GM19099 (cell line): ENCODE measurements at regions not wholly inside any gene's neighbourhood (a gene's known extent, or its start where the extent isn't known, plus 50 kb on each side); places are given as distances from the start of the nearest gene placed in this dataset.

Experiments
- POLR2A ChIP-seq: IDR thresholded peaks from 3 replicates; pipeline ENCODE4 v1.6.1; 2011; ENCODE audit warnings: low read depth; ENCODE audit not compliant: insufficient read length; ENCODE audit errors: extremely low read depth

GRCh38 chr1:23639460-23640095 is 52.0 kb upstream of the RPL11 start:
- TF ChIP-seq POLR2A: no peak

DNA sequence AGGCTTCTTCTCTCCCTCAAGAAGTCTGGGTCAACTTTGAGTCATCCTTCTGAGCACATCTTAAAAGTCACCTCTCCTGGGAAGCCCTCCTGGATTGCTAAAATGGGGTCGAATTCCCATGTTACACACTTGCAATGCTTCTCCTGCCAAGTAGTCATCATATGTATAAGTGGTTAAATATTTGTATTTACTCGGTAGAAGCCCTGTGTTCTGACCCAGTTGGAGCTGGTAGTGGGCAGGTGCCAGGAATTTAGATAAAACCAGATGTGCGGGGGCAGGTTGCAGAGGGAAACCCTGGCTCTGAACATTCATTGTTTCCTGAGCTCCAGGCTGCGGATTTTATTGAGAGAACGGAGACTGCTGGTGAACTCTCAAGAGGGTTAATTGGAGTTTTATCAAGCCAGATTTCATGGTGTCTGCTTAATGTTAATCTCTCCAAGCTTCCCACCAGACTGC is 52.8 kb upstream of the RPL11 start:
- no peak for TF ChIP-seq POLR2A

DNA sequence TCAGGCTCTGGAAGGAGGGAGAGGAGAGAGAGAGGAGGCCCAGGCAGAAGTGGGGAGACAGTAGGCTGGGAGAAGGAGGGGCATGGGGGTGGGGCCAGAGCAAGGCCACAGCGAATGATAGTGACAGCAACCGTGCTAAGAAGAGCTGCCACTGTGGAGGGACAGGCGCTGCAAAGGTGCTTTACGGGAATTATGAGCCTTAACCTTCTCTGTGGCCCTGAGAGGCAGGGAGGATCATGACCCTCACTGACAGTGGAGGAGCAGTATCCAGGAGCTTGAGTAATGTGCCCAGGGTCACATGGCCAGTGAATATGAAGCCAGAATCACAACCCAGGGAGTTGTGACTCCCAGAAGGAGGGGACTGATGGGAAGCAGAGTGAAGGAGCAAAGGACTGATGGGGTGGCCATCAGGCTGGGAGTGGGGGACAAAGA is 53.4 kb upstream of the RPL11 start:
- TF ChIP-seq POLR2A: no peak

DNA sequence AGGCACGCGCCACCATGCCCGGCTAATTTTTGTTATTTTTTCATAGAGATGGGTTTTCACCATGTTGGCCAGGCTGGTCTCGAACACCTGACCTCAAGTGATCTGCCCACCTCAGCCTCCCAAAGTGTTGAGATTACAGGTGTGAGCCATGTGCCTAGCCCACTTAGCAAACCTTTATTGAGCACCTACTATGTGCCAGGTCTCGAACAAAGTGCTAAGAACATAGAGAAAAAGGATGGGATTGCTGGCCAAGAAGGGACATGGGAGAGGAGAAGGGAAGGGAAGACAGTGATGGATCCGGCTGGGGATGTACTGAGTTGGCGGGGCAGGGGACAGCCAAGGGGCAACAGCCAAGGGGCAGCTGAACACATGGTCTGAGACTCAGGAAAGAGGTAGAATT is 55.6 kb upstream of the RPL11 start:
- no peak for TF ChIP-seq POLR2A

DNA sequence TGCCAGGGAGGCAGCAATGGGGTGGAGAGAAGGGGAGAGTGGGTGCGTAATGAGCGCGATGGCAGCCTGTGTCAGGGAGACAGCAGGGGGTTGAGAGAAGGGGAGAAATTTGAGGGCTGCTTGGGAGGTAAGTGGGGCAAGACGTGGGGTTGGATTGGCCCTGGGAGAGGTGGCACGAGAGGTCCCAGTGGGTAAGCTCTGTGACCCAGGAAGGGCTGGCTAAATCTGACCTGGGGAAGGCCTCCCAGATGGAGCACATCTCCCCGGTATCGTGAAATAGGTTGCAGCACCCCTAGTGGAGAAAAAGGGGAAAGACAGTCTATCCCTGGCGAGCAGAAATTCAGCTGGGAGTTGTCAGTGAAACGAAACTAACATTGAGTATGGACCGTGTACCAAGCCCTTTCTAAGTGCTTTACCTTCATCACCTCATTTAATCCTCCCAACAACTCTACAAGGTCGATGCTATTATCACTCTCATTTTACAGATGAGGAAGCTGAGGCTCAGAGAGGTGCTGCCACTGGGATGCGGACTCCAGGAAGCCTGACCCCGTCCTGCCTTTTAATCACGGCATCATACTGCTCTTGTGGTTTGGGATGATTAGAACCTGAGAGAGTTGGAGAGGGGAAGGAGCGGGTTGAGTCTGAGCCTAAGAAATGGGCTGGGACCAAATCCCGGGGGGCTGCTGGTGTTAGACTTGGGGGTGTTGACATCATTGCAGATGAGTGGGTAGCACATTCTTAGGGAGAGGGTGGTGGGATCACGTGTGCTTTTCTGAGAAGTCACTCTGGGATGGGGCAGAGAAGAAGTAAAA is 56.6 kb upstream of the RPL11 start:
- no peak for TF ChIP-seq POLR2A

- no peak for TF ChIP-seq POLR2A
These were observed 57.1 kb upstream of the RPL11 start for GRCh38 chr1:23634518-23634839.

DNA sequence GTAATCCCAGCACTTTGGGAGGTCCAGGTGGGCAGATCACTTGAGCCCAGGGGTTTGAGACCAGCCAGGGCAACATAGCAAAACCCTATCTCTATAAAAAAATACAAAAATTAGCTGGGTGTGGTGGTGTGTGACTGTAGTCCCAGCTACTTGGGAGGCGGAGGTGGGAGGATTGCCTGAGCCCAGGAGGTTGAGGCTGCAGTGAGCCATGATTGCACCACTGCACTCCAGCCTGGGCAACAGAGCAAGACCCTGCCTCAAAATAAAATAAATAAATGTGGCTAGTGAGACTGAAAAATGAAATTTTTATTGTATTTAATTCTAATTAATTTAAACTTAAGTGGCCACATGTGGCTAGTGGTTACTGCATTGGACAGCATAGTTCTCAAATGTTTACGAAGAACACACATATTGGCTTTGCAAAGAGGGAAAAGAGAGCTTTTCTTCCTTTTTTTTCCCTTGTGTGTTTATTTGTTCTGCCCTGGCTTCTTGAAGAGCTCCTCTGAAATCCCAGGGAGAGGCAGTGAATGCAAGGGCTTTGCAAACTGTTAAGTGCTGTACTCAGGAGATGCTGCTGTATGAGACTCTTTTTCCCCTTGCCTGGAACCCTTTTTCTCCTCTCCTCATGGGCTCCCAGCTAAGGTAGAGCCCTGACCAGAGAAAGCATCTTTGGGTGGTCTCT is 59.0 kb upstream of the RPL11 start:
- no peak for TF ChIP-seq POLR2A

GRCh38 chr1:23629708-23630290 is 61.8 kb upstream of the RPL11 start:
- TF ChIP-seq POLR2A: no peak

- no peak for TF ChIP-seq POLR2A
These were observed 62.6 kb upstream of the RPL11 start for GRCh38 chr1:23628951-23629387.

- no peak for TF ChIP-seq POLR2A
These were observed 64.4 kb upstream of the RPL11 start for GRCh38 chr1:23627069-23627735.

DNA sequence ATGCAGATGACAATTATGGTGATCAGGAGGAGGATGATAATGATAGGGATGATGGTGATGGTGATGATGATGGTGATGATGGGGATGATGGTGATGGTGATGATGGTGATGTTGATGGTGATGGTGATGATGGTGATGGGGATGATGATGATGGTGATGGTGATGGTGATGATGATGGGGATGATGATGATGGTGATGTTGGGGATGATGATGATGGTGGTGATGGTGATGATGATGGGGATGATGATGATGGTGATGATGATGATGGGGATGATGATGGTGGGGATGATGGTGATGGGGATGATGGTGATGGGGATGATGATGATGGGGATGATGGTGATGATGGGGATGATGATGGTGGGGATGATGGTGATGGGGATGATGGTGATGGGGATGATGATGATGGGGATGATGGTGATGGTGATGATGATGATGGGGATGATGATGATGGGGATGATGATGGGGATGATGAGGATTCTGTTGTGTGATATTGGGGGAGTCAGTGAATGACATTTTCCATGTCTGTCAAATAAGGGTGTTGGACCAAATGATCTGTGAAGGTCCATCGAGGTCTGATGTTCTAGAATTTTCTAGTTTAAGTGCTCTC is 65.6 kb upstream of the RPL11 start:
- TF ChIP-seq POLR2A: no peak

DNA sequence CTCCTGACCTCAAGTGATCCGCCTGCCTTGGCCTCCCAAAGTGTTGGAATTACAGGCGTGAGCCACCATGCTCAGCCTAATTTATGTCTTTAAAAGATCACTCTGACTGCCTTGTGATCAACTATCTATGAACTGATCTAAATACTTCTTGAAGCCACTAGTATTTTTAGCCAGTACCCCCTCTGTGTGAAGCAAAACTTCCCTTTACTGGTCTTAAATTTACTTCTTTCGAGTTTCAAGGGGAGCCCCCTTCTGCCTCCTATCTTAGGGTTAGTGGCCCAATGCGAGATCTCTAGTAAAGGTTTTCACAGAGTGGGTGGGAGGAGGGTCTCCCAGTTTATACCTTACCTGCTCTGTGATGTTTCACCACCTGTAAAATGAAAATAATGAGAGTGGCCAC is 66.1 kb upstream of the RPL11 start:
- no peak for TF ChIP-seq POLR2A

GRCh38 chr1:23624440-23624839 is 65.1 kb upstream of the ID3 start:
- no peak for TF ChIP-seq POLR2A

DNA sequence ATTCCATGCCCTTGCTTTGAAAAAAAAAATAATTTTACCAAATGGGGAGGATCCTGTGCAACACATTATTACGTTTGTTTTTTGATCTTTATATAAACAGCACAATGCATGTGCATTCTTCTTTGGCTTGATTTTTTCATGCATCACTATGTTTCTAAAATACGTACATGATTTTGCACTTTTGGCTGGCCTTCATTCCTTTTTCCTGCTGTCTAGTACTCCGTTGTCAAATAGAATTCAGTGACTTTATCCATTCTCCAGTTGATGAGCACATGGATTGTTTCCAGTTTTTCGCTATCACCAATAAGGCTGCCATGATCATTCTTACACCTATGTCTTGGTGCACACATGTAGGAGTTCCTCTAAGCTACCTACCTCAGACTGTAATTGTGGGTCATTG is 63.0 kb upstream of the ID3 start:
- no peak for TF ChIP-seq POLR2A

DNA sequence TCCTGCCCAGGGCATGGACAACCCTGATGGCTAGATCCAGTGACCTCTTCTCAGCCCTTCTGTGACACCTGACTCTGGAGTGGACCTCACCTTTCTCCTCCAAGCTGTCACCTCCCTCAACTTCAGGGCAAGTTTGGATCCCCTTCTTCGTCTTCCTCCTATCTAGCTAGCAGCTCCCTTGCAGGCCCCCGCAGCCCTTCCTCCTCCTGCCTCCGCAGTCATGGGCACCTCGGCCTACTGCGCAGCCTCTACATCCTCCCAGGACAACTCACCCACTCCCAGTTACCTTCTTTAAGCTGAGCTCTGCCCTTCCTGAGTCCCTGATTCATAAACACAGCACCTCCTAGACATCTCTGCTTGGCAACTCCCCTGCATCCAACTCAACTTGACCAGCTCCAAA is 61.3 kb upstream of the ID3 start:
- TF ChIP-seq POLR2A: no peak
